ENCODE measurements at regions not wholly inside any gene's neighbourhood (a gene's known extent, or its start where the extent isn't known, plus 50 kb on each side); places are given as distances from the start of the nearest gene placed in this dataset.

DNA sequence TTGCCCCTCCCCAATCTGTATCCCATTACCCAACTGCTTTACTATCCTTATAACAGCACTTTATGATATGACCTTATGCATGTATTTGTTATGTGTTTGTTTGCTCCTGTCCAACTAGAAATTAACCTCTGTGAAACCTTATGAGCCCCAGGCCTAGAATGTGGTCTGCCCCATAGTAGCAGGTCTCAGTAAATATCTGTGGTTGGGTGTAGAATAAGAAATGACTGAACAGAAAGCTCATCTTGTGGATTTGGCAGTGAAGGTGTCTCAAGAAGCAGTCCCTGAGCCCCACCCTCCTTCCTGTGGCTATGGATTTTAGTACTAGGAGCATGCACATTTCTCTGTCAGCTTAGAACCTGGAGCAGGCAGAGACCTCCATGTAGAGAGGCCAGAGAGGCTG lies 229.0 kb upstream of the LCORL start:
- DNase-seq (ENCODE audit: low read depth) = no peak

DNA sequence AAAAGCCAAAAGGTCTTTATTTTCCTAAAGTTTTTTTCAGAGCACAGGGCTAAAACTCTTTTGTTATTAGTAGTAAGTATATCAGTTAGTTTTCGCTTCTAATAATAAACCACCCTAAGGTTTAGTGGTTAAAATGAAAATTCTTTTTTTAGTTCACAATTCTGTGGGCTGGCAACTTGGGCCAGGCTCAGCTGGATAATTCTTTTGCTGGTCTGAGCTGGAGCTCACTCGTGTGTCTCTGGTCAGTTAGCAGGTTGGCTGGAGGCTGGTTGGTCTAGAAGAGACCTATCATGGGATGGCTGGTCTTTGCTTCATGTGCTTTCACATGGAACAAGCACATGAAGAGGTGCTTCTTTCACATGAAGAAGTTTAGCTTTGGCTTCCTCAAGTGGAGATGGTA lies 227.1 kb upstream of the LCORL start:
- DNase-seq (ENCODE audit: low read depth) = no peak

- no peak for DNase-seq (ENCODE audit: low read depth)
Observed at GRCh38 chr4:18247189-18247588, 225.6 kb upstream of the LCORL start.

DNA sequence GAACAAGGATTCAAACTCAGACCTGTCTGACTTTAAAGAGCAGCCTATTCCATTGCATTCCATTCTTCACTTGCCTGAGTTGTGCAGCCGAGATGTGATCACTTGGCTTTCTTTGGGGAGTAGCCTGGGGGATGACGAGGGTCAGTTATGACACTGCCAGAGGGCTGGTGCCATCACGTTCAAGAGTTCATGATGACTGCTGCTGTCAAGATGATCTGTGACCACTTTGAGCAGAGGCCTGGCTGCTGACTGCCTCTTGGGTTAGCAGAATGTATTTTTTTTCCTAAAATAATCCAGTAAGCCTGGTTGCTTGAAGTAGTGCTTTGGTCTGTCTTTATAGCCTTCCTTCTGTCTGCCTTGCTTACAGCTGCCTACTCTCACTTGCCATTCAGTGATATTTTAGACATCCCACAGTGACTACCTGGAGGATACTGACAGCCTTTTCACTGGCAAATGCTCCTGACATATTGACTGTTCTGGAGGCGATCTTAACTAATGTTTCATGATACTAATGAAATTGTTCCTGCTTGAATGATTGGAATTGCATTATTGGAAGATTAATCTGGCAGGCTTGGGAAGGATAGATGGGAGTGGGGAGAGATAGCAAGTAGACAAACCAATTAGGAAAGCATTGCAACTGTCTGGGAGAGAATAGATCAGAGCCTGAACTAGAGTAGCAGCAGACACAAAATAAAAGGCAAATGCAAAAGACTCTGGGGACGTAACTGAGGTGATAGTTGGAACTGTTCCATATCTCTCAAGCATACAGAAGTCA lies 221.6 kb upstream of the LCORL start:
- no peak for DNase-seq (ENCODE audit: low read depth)

- DNase-seq (ENCODE audit: low read depth) = no peak
Observed at GRCh38 chr4:18241727-18242126, 220.2 kb upstream of the LCORL start.

- DNase-seq (ENCODE audit: low read depth) = no peak
Observed at GRCh38 chr4:18234108-18234507, 212.6 kb upstream of the LCORL start.

GRCh38 chr4:18231726-18232125 lies 210.2 kb upstream of the LCORL start:
- no peak for DNase-seq (ENCODE audit: low read depth)

GRCh38 chr4:18227880-18228279 lies 206.3 kb upstream of the LCORL start:
- DNase-seq (ENCODE audit: low read depth) = no peak

GRCh38 chr4:18214411-18215055 lies 193.0 kb upstream of the LCORL start:
- DNase-seq (ENCODE audit: low read depth) = no peak

DNA sequence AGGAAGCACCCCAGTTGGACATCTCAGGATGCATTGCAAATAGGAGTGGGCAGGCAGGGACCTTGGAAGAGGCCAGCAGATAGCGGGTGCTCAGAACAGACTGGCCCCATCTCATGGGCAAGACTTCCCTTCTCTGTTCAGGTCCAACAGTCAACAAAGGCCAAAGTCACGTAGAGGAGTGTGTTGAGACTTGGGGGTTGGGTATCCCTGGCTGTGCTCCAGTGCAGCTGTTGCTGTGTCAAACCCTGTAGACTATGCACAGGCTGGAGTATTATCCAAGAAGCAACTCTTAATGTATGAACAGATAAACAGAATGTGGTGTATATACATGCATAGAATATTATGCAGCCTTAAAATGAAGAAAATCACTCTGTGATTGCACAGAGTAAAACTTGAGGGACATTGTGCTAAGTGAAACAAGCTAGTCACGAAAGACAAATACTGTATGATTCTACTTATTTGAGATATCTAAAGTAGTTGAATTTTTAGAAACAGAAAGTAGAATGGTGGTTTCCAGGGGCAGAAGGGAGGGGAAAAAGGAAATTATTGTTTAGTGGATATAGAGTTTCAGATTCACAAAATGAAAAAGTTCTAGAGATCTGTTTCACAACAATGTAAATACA lies 192.1 kb upstream of the LCORL start:
- DNase-seq (ENCODE audit: low read depth) = no peak

GRCh38 chr4:18209448-18209847 lies 187.9 kb upstream of the LCORL start:
- DNase-seq (ENCODE audit: low read depth) = no peak

DNA sequence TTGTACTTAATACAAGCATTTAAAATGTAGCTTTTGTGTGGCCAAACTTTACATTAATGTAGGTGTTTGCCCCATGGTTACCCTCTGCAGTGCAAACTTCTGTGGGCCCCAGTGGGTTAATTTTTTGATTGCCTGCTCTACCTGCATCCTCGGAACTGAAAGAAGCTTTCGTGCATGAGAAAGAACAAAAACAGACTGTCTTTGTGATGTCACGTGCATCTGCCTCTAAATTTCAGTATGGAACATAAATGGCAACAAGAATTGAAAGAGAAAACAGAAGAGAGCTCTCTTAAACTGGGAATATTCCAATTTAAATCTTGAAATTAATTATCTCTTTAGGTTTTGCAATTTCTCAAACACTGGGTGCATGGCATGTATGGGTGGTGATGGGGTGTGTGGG lies 182.4 kb upstream of the LCORL start:
- DNase-seq (ENCODE audit: low read depth) = no peak

- DNase-seq (ENCODE audit: low read depth) = no peak
Observed at GRCh38 chr4:18202486-18202885, 180.9 kb upstream of the LCORL start.

- no peak for DNase-seq (ENCODE audit: low read depth)
Observed at GRCh38 chr4:18201885-18202284, 180.3 kb upstream of the LCORL start.

GRCh38 chr4:18198653-18199052 lies 177.1 kb upstream of the LCORL start:
- no peak for DNase-seq (ENCODE audit: low read depth)

- DNase-seq (ENCODE audit: low read depth) = no peak
Observed at GRCh38 chr4:18197467-18197866, 175.9 kb upstream of the LCORL start.

DNA sequence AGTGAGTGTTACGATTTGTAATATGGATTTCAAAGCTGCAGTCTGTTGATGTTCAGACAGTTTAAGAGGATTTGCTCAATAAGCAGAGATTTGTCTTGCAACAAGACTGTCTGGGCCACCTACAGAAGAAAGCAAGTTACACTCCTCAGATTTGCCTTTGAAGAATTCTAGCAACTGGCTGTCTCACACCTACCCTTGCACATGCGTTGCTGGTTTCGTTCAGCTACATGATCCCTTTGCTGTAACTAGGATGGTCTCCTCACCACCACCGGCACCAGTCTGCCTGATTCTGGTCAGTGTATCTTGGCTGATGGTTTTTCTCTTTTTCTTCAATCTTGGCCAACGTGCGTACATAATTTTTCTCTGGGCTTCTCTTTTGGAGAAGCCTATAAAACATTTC lies 172.7 kb upstream of the LCORL start:
- no peak for DNase-seq (ENCODE audit: low read depth)

- DNase-seq (ENCODE audit: low read depth) = no peak
Observed at GRCh38 chr4:18192901-18193300, 171.3 kb upstream of the LCORL start.

- DNase-seq (ENCODE audit: low read depth) = no peak
Observed at GRCh38 chr4:18185491-18185890, 163.9 kb upstream of the LCORL start.

DNA sequence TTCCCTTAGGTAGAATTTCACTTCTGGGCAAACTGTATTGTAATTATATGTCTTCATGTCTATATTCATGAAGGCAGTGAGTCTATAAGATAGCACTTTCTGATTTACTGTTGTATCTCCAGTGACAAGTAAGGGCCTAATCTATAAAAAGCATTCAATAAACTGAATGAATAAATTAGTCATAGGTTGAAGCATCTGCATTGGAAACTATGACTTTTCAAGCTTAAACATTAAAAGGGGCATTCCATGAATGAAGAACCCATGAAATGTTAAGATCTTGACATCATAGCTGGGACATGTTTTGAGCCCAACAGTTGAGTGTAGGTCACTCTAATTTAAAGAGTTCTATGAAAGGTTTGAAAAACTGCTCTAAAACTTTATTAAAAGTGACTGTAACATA lies 159.3 kb upstream of the LCORL start:
- no peak for DNase-seq (ENCODE audit: low read depth)

DNA sequence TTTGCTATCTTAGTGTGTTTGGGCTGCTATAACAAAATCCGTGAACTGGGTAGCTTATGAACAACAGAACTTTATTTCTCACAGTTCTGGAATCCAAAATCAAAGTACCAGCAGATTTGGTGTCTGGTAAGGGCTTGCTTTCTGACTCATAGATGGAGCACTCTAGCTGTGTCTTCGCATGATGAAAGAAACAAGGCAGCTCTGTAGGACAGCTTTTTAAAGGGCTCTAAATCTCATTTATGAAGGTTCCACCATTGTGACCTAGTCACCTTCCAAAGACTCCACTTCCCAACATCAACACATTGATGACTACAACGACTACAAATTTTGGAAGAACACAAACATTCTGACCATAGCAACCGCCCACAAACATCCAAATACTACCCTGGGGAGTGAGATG lies 158.6 kb upstream of the LCORL start:
- no peak for DNase-seq (ENCODE audit: low read depth)

DNA sequence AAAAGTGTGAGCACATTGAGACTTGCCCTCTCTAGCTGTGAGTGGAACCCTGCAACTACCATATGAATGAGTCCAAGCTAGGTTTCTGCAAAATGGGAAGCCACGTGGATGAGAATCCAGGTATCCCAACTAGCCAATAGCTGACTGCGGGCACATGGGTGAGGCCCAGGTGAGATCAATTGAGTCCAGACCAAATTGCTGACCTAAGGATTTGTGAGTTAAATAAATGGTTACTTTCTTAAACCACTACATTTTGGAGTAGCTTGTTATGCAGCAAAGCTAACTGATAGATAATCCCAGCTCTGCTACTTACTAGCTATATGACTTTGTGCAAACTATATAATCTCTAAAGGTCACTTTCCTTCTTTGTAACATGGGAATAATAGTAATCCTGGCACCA lies 150.3 kb upstream of the LCORL start:
- DNase-seq (ENCODE audit: low read depth) = no peak

DNA sequence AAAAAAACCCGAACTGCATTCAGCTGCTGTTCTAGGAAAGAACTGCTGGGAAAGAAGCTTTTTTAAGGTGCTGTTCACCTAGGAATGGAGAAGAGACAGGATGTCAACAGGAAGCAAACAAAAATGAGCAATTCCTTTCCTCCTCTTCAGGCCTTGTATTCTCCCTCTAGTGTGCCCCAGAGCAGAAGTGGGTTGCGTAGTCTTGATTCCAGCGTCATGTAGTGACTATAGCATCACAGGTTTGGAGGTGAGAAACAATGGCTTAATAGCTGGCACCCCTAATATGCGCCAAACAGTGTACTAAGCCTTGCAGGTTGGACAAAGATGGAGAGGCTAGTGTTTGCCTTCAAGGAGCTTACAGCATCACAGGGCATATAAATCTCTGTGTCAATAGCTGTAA lies 146.3 kb upstream of the LCORL start:
- no peak for DNase-seq (ENCODE audit: low read depth)

- DNase-seq (ENCODE audit: low read depth) = no peak
Observed at GRCh38 chr4:18166925-18167324, 145.4 kb upstream of the LCORL start.
